ENCODE measurements at regions not wholly inside any gene's neighbourhood (a gene's known extent, or its start where the extent isn't known, plus 50 kb on each side); places are given as distances from the start of the nearest gene placed in this dataset.

DNA sequence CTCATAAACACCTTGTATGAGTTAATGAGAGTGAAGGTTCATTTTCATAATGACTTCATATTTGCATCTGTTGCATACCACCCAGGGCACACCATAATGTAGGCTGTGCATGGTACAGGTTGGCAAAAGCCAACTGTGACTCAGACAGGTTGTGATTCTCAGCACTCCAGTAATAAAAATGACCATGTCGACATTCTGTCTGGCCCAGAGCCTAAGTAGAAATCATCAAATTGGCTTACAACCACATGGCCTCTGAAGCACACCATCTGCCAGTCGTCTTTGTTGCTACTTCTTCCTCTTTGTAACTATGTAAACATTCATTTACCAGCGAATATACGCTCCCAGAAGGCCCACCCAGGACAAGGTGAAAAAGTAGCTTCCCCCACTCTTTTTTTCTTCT lies 459.5 kb downstream of the GASK1B start:
- TF ChIP-seq EZH2phosphoT487 (IDR thresholded peaks at IDR 0.05; ENCODE audit: borderline replicate concordance, low read depth, low read length) = no peak
- no peak for TF ChIP-seq CTCF (conservative IDR thresholded peaks at IDR 0.05; ENCODE audit: low read length)
- Histone ChIP-seq H3K4me3 (ENCODE audit: low read depth, low read length, poor library complexity, severe bottlenecking) (no peak overlapping the region), H4K20me1 (ENCODE audit: insufficient read depth, low read length) (no peaks in the 10 kb centered on the region), H3K4me1 (ENCODE audit: insufficient read depth, low read length, poor library complexity, severe bottlenecking) (no peaks in the 10 kb centered on the region), H3K4me2 (ENCODE audit: low read length) (no peak overlapping the region), H3K9me2 (ENCODE audit: insufficient read depth, low read length) (no peaks in the 10 kb centered on the region), H3K9me3 (ENCODE audit: low read length) (no peaks in the 10 kb centered on the region), H3K27ac (ENCODE audit: low read depth, low read length, poor library complexity, severe bottlenecking) (no peak overlapping the region), H3K79me2 (ENCODE audit: insufficient read depth, low read depth, low read length) (no peaks in the 10 kb centered on the region), H3K36me3 (ENCODE audit: insufficient read depth, low read length) (no peaks in the 10 kb centered on the region), H2AFZ (ENCODE audit: low read length) (no peak overlapping the region)
- intact Hi-C loops (cut with micrococcal nuclease; ENCODE audit: unreplicated experiment) = no loop called here
- ChIA-PET CTCF (ENCODE audit: unreplicated experiment) (no interaction called here), POLR2A (no interaction called here)
- no TSS peak for BruUV-seq (replicated peaks)
- DNase-seq (ENCODE audit: low spot score) = no peak

GRCh38 chr4:157706155-157706554 lies 466.7 kb downstream of the GASK1B start:
- H4K20me1 ChIP-seq (ENCODE audit: insufficient read depth, low read length) = no peaks in the 10 kb centered on the region
- no peak for DNase-seq (ENCODE audit: low spot score)
- no peaks in the 10 kb centered on the region for H3K9me3 ChIP-seq (ENCODE audit: low read length)
- CTCF ChIA-PET (ENCODE audit: unreplicated experiment) = no interaction called here
- TF ChIP-seq EZH2phosphoT487 (IDR thresholded peaks at IDR 0.05; ENCODE audit: borderline replicate concordance, low read depth, low read length) (no peak), CTCF (conservative IDR thresholded peaks at IDR 0.05; ENCODE audit: low read length) (no peak)
- no peaks in the 10 kb centered on the region for H3K4me1 ChIP-seq (ENCODE audit: insufficient read depth, low read length, poor library complexity, severe bottlenecking)
- no peak overlapping the region for H3K27ac ChIP-seq (ENCODE audit: low read depth, low read length, poor library complexity, severe bottlenecking)
- H3K79me2 ChIP-seq (ENCODE audit: insufficient read depth, low read depth, low read length) = no peaks in the 10 kb centered on the region
- no peak overlapping the region for H2AFZ ChIP-seq (ENCODE audit: low read length)
- no peaks in the 10 kb centered on the region for H3K9me2 ChIP-seq (ENCODE audit: insufficient read depth, low read length)
- intact Hi-C loops (cut with micrococcal nuclease; ENCODE audit: unreplicated experiment) = no loop called here
- no peak overlapping the region for H3K4me2 ChIP-seq (ENCODE audit: low read length)
- POLR2A ChIA-PET = no interaction called here
- BruUV-seq (replicated peaks) = no TSS peak
- no peak overlapping the region for H3K4me3 ChIP-seq (ENCODE audit: low read depth, low read length, poor library complexity, severe bottlenecking)
- H3K36me3 ChIP-seq (ENCODE audit: insufficient read depth, low read length) = no peaks in the 10 kb centered on the region

DNA sequence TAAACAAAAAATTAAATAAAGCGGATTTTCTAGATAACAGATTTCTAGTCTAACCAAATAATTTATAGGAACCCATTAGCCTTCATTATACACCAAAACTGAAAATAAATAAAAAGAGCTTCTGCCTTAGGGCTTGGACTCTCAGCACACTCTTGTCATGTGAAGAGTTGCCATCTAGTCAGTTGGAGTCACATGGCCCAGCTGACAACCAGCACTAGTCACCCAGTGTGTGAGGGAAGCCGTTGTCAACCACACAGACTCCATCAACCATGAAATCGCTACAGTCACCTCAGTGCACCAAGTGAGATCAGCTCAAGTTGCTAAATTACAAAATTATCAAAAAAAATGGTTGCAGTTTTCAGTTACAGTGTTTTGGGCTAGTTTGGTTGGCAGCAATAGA lies 470.0 kb downstream of the GASK1B start:
- Histone ChIP-seq H3K36me3 (ENCODE audit: insufficient read depth, low read length) (no peaks in the 10 kb centered on the region), H3K4me3 (ENCODE audit: low read depth, low read length, poor library complexity, severe bottlenecking) (no peak overlapping the region), H2AFZ (ENCODE audit: low read length) (no peak overlapping the region), H3K4me1 (ENCODE audit: insufficient read depth, low read length, poor library complexity, severe bottlenecking) (no peaks in the 10 kb centered on the region), H4K20me1 (ENCODE audit: insufficient read depth, low read length) (no peaks in the 10 kb centered on the region), H3K9me2 (ENCODE audit: insufficient read depth, low read length) (no peaks in the 10 kb centered on the region), H3K27ac (ENCODE audit: low read depth, low read length, poor library complexity, severe bottlenecking) (no peak overlapping the region), H3K79me2 (ENCODE audit: insufficient read depth, low read depth, low read length) (no peaks in the 10 kb centered on the region), H3K9me3 (ENCODE audit: low read length) (no peaks in the 10 kb centered on the region), H3K4me2 (ENCODE audit: low read length) (no peak overlapping the region)
- ChIA-PET POLR2A (interaction anchor here (0.6 to 0.8 kb wide), 3 partner anchors 41 to 644 kb away, joined by 3 read pairs; no protein-coding TSS in a partner anchor), CTCF (ENCODE audit: unreplicated experiment) (no interaction called here)
- BruUV-seq (replicated peaks) = no TSS peak
- DNase-seq (ENCODE audit: low spot score) = no peak
- TF ChIP-seq CTCF (conservative IDR thresholded peaks at IDR 0.05; ENCODE audit: low read length) = no peak
- no peak for TF ChIP-seq EZH2phosphoT487 (IDR thresholded peaks at IDR 0.05; ENCODE audit: borderline replicate concordance, low read depth, low read length)
- intact Hi-C loops (cut with micrococcal nuclease; ENCODE audit: unreplicated experiment) = no loop called here
